Osteoblast (primary cell): ENCODE measurements at regions not wholly inside any gene's neighbourhood (a gene's known extent, or its start where the extent isn't known, plus 50 kb on each side); places are given as distances from the start of the nearest gene placed in this dataset.

Experiments
- DNase-seq: peaks from one replicate; pipeline ENCODE4 v3.0.0; 2011; ENCODE audit warnings: low spot score, mixed read lengths; ENCODE audit not compliant: insufficient read length; ENCODE audit errors: missing footprints
- H2AFZ ChIP-seq: 2 replicates; pipeline ENCODE4 v1.6.0; 2011; ENCODE audit warnings: mild to moderate bottlenecking, low read length
- H3K27ac ChIP-seq: 2 replicates; pipeline ENCODE4 v1.5.1; 2011; ENCODE audit warnings: mild to moderate bottlenecking, low read depth, low read length, moderate library complexity
- H3K27me3 ChIP-seq: 2 replicates; pipeline ENCODE4 v1.6.0; 2012; ENCODE audit warnings: mild to moderate bottlenecking, control low read depth, inconsistent platforms, low read length, moderate library complexity; ENCODE audit not compliant: insufficient read depth
- H3K36me3 ChIP-seq: 2 replicates; pipeline ENCODE4 v1.5.1; 2011; ENCODE audit warnings: mild to moderate bottlenecking, low read length, control low read depth, moderate library complexity; ENCODE audit not compliant: insufficient read depth
- H3K4me1 ChIP-seq: 2 replicates; pipeline ENCODE4 v1.5.1; 2011; ENCODE audit warnings: mild to moderate bottlenecking, low read length, control low read depth, moderate library complexity; ENCODE audit not compliant: insufficient read depth
- H3K4me2 ChIP-seq: 2 replicates; pipeline ENCODE4 v1.6.0; 2011; ENCODE audit warnings: mild to moderate bottlenecking, low read length; ENCODE audit not compliant: insufficient read depth
- H3K4me3 ChIP-seq: fragments of 200-600 bp; sonication (generic); 3 replicates; pipeline ENCODE4 v1.5.1; 2012; ENCODE audit warnings: mild to moderate bottlenecking, low read length, inconsistent platforms; ENCODE audit not compliant: insufficient read depth
- H3K79me2 ChIP-seq: 2 replicates; pipeline ENCODE4 v1.6.0; 2012; ENCODE audit warnings: mild to moderate bottlenecking, low read length, control low read depth, inconsistent platforms; ENCODE audit not compliant: insufficient read depth
- H3K9me3 ChIP-seq: 2 replicates; pipeline ENCODE4 v1.5.1; 2011; ENCODE audit warnings: low read depth, low read length, control low read depth
- H4K20me1 ChIP-seq: 2 replicates; pipeline ENCODE4 v1.6.0; 2012; ENCODE audit warnings: mild to moderate bottlenecking, low read length, control low read depth; ENCODE audit not compliant: insufficient read depth
- CTCF ChIP-seq: IDR thresholded peaks from 2 replicates; pipeline ENCODE4 v1.5.1; 2011; ENCODE audit warnings: mild to moderate bottlenecking, low read depth, low read length, moderate library complexity; ENCODE audit errors: extremely low read depth

GRCh38 chr9:108290839-108291585 lies 564.8 kb downstream of the ACTL7B start:
- no peak overlapping the region for H3K4me3 ChIP-seq
- no peaks in the 10 kb centered on the region for H3K79me2 ChIP-seq
- TF ChIP-seq CTCF, result no peak
- H3K27ac ChIP-seq, result no peak overlapping the region
- peaks cover 7% of the 10 kb centered on the region for H3K4me1 ChIP-seq
- peak; percentile 45 for DNase-seq
- no peaks in the 10 kb centered on the region for H3K27me3 ChIP-seq
- no peaks in the 10 kb centered on the region for H3K9me3 ChIP-seq
- H3K4me2 ChIP-seq, result no peak overlapping the region
- peak overlapping the region; percentile 48 for H2AFZ ChIP-seq
- H4K20me1 ChIP-seq, result no peaks in the 10 kb centered on the region
- no peaks in the 10 kb centered on the region for H3K36me3 ChIP-seq

GRCh38 chr9:108286638-108287206 lies 569.1 kb downstream of the ACTL7B start:
- no peaks in the 10 kb centered on the region for H3K27me3 ChIP-seq
- no peak overlapping the region for H3K27ac ChIP-seq
- DNase-seq, result no peak
- H4K20me1 ChIP-seq, result no peaks in the 10 kb centered on the region
- H3K4me1 ChIP-seq, result peaks cover 3% of the 10 kb centered on the region
- no peaks in the 10 kb centered on the region for H3K36me3 ChIP-seq
- H3K4me3 ChIP-seq, result no peak overlapping the region
- no peaks in the 10 kb centered on the region for H3K79me2 ChIP-seq
- H3K4me2 ChIP-seq, result no peak overlapping the region
- no peaks in the 10 kb centered on the region for H3K9me3 ChIP-seq
- H2AFZ ChIP-seq, result no peak overlapping the region
- no peak for TF ChIP-seq CTCF

GRCh38 chr9:108283696-108284095 lies 572.1 kb downstream of the ACTL7B start:
- TF ChIP-seq CTCF, result no peak
- no peak overlapping the region for H3K4me3 ChIP-seq
- H3K27ac ChIP-seq, result no peak overlapping the region
- no peak overlapping the region for H2AFZ ChIP-seq
- no peaks in the 10 kb centered on the region for H3K79me2 ChIP-seq
- H3K4me1 ChIP-seq, result no peaks in the 10 kb centered on the region
- DNase-seq, result no peak
- H4K20me1 ChIP-seq, result no peaks in the 10 kb centered on the region
- no peak overlapping the region for H3K4me2 ChIP-seq
- H3K36me3 ChIP-seq, result no peaks in the 10 kb centered on the region
- no peaks in the 10 kb centered on the region for H3K27me3 ChIP-seq
- no peaks in the 10 kb centered on the region for H3K9me3 ChIP-seq

- no peak overlapping the region for H3K4me3 ChIP-seq
- H3K36me3 ChIP-seq, result no peaks in the 10 kb centered on the region
- peak; percentile 49 for TF ChIP-seq CTCF
- no peaks in the 10 kb centered on the region for H3K9me3 ChIP-seq
- DNase-seq, result no peak
- no peak overlapping the region for H2AFZ ChIP-seq
- no peaks in the 10 kb centered on the region for H3K79me2 ChIP-seq
- H3K27ac ChIP-seq, result no peak overlapping the region
- H3K4me1 ChIP-seq, result no peaks in the 10 kb centered on the region
- H3K27me3 ChIP-seq, result no peaks in the 10 kb centered on the region
- H4K20me1 ChIP-seq, result no peaks in the 10 kb centered on the region
- H3K4me2 ChIP-seq, result no peak overlapping the region
These were observed 572.9 kb downstream of the ACTL7B start for GRCh38 chr9:108282872-108283271.
